Smooth muscle cell (in vitro differentiated cells): ENCODE measurements at regions not wholly inside any gene's neighbourhood (a gene's known extent, or its start where the extent isn't known, plus 50 kb on each side); places are given as distances from the start of the nearest gene placed in this dataset.

Experiments
- DNase-seq: peaks from one replicate; lab custom pipeline; 2025; ENCODE audit not compliant: unreplicated experiment; lab: John Stamatoyannopoulos, UW
- H2AFZ ChIP-seq: fragments of 200-600 bp; sonication (generic); 2 replicates; pipeline ENCODE4 v1.6.0; 2016; ENCODE audit warnings: antibody characterized with exemption, low read depth, mild to moderate bottlenecking
- H3F3A ChIP-seq: fragments of 200-600 bp; sonication (generic); 2 replicates; pipeline ENCODE4 v1.6.0; 2017; ENCODE audit warnings: antibody characterized with exemption, low read depth
- H3K27ac ChIP-seq: fragments of 200-600 bp; sonication (generic); 2 replicates; pipeline ENCODE4 v1.5.1; 2016; ENCODE audit warnings: low read depth, mild to moderate bottlenecking
- H3K27me3 ChIP-seq: fragments of 200-600 bp; sonication (generic); 2 replicates; pipeline ENCODE4 v1.6.1; 2016; ENCODE audit warnings: low read depth, mild to moderate bottlenecking
- H3K36me3 ChIP-seq: fragments of 200-600 bp; sonication (generic); 2 replicates; pipeline ENCODE4 v1.5.1; 2016; ENCODE audit warnings: low read depth
- H3K4me1 ChIP-seq: fragments of 200-600 bp; sonication (generic); 2 replicates; pipeline ENCODE4 v1.5.1; 2016; ENCODE audit warnings: low read depth
- H3K4me2 ChIP-seq: fragments of 200-600 bp; sonication (generic); 2 replicates; pipeline ENCODE4 v1.6.0; 2016; ENCODE audit warnings: mild to moderate bottlenecking
- H3K4me3 ChIP-seq: fragments of 200-600 bp; sonication (generic); 2 replicates; pipeline ENCODE4 v1.5.1; 2016; ENCODE audit warnings: mild to moderate bottlenecking
- H3K79me2 ChIP-seq: fragments of 200-600 bp; sonication (generic); 2 replicates; pipeline ENCODE4 v1.6.0; 2016; ENCODE audit warnings: low read depth, mild to moderate bottlenecking
- H3K9ac ChIP-seq: fragments of 200-600 bp; sonication (generic); 2 replicates; pipeline ENCODE4 v1.6.0; 2016; ENCODE audit warnings: low read depth
- H3K9me3 ChIP-seq: fragments of 200-600 bp; sonication (generic); replicated peaks from 2 replicates; pipeline ENCODE4 v1.5.1; 2016; ENCODE audit warnings: low read depth
- H4K20me1 ChIP-seq: fragments of 200-600 bp; sonication (generic); 2 replicates; pipeline ENCODE4 v1.6.0; 2016; ENCODE audit warnings: low read depth
- CTCF ChIP-seq: fragments of 200-600 bp; sonication (generic); IDR thresholded peaks from 2 replicates; pipeline ENCODE4 v1.5.1; 2017; ENCODE audit warnings: borderline replicate concordance, mild to moderate bottlenecking, antibody characterized with exemption; ENCODE audit not compliant: insufficient read depth, poor library complexity, severe bottlenecking
- WGBS: methylation state at CpG from one replicate; pipeline ENCODE4 v1.1.7; 2016; ENCODE audit warnings: low lambda C conversion rate; 5-methylcytosine and 5-hydroxymethylcytosine counted together

DNA sequence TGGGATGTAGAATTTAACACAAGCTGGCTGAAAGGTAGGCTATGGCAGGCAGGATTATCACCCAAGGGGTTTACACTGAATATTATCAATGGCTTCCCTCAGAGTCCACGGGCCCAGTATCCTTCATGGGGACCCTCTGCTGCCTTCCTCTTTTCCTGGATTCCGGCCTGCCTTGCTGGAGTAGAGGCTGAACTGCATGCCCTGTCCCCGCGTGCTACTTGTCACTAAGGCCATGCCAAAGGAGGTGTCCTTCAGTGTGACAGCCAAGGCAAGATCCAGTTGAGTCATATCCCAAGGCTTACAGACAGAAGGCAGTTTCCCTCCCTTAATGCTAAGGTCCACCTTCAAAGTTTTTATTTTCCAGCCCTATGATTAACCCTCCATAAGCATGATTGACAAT lies 156.3 kb downstream of the CYP26B1 start:
- H3K9me3 ChIP-seq, result no peaks in the 10 kb centered on the region
- H3K9ac ChIP-seq, result no peak overlapping the region
- H3K27me3 ChIP-seq, result no peaks in the 10 kb centered on the region
- no peaks in the 10 kb centered on the region for H3K79me2 ChIP-seq
- no peak overlapping the region for H3K4me3 ChIP-seq
- no peaks in the 10 kb centered on the region for H3K4me1 ChIP-seq
- TF ChIP-seq CTCF, result no peak
- 81% methylated on average over 4 of the region's 4 CpGs for WGBS
- H2AFZ ChIP-seq, result no peak overlapping the region
- H3K27ac ChIP-seq, result no peak overlapping the region
- H3K36me3 ChIP-seq, result no peaks in the 10 kb centered on the region
- H3F3A ChIP-seq, result no peaks in the 10 kb centered on the region
- no peaks in the 10 kb centered on the region for H4K20me1 ChIP-seq
- DNase-seq, result no peak
- no peak overlapping the region for H3K4me2 ChIP-seq

GRCh38 chr2:71990826-71991225 lies 156.8 kb downstream of the CYP26B1 start:
- WGBS, result 94% methylated on average over 3 of the region's 3 CpGs
- no peak overlapping the region for H3K4me3 ChIP-seq
- no peak overlapping the region for H2AFZ ChIP-seq
- no peaks in the 10 kb centered on the region for H3K79me2 ChIP-seq
- H3K9me3 ChIP-seq, result no peaks in the 10 kb centered on the region
- H4K20me1 ChIP-seq, result no peaks in the 10 kb centered on the region
- DNase-seq, result no peak
- no peaks in the 10 kb centered on the region for H3K27me3 ChIP-seq
- H3F3A ChIP-seq, result no peaks in the 10 kb centered on the region
- H3K27ac ChIP-seq, result no peak overlapping the region
- no peaks in the 10 kb centered on the region for H3K36me3 ChIP-seq
- no peak overlapping the region for H3K9ac ChIP-seq
- no peaks in the 10 kb centered on the region for H3K4me1 ChIP-seq
- no peak overlapping the region for H3K4me2 ChIP-seq
- TF ChIP-seq CTCF, result no peak

DNA sequence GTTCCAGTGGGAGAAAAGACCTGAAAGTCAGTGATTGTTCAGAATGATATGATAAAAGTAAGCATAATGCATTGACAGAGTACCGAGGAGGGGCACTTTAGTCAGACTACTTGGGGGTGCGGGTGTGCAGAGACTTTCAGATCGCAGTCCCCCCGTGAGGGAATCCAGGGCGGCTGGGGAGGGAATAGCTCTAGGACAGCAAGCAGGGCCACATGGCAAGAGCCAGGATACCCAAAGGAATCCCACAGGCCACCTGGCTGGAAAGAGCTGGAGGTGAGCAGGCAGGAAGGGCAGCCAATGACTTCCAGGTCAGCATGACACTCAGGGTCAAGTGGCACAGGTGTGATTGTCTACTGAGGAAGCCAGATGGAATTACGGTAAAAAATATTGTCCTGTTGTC lies 157.5 kb downstream of the CYP26B1 start:
- TF ChIP-seq CTCF, result no peak
- H2AFZ ChIP-seq, result no peak overlapping the region

GRCh38 chr2:71989671-71990070 lies 158.0 kb downstream of the CYP26B1 start:
- no peak for TF ChIP-seq CTCF
- 88% methylated on average over 5 of the region's 5 CpGs for WGBS
- H3K79me2 ChIP-seq, result no peaks in the 10 kb centered on the region

More for the DNA sequence above, 157.5 kb downstream of the CYP26B1 start:
- H3K9me3 ChIP-seq, result no peaks in the 10 kb centered on the region
- H3K27me3 ChIP-seq, result no peaks in the 10 kb centered on the region
- DNase-seq, result no peak
- no peaks in the 10 kb centered on the region for H3K79me2 ChIP-seq
- H3K4me3 ChIP-seq, result no peak overlapping the region
- H4K20me1 ChIP-seq, result no peaks in the 10 kb centered on the region
- no peaks in the 10 kb centered on the region for H3F3A ChIP-seq
- no peaks in the 10 kb centered on the region for H3K36me3 ChIP-seq
- H3K9ac ChIP-seq, result no peak overlapping the region
- H3K4me2 ChIP-seq, result no peak overlapping the region
- no peaks in the 10 kb centered on the region for H3K4me1 ChIP-seq
- 95% methylated on average over 6 of the region's 6 CpGs for WGBS
- H3K27ac ChIP-seq, result no peak overlapping the region

More at GRCh38 chr2:71989671-71990070, 158.0 kb downstream of the CYP26B1 start:
- no peaks in the 10 kb centered on the region for H3K4me1 ChIP-seq
- no peaks in the 10 kb centered on the region for H3K36me3 ChIP-seq
- no peak for DNase-seq
- H3K27me3 ChIP-seq, result no peaks in the 10 kb centered on the region
- no peak overlapping the region for H3K4me2 ChIP-seq
- no peak overlapping the region for H3K27ac ChIP-seq
- H3K9me3 ChIP-seq, result no peaks in the 10 kb centered on the region
- H3K9ac ChIP-seq, result no peak overlapping the region
- no peak overlapping the region for H3K4me3 ChIP-seq
- no peak overlapping the region for H2AFZ ChIP-seq
- H4K20me1 ChIP-seq, result no peaks in the 10 kb centered on the region
- no peaks in the 10 kb centered on the region for H3F3A ChIP-seq
